ENCODE measurements at regions not wholly inside any gene's neighbourhood (a gene's known extent, or its start where the extent isn't known, plus 50 kb on each side); places are given as distances from the start of the nearest gene placed in this dataset.
"Not testable (repeated sequence)": the region's sequence is repeated elsewhere in the genome, so short reads cannot be mapped to it uniquely, and the experiment has no call there.

DNA sequence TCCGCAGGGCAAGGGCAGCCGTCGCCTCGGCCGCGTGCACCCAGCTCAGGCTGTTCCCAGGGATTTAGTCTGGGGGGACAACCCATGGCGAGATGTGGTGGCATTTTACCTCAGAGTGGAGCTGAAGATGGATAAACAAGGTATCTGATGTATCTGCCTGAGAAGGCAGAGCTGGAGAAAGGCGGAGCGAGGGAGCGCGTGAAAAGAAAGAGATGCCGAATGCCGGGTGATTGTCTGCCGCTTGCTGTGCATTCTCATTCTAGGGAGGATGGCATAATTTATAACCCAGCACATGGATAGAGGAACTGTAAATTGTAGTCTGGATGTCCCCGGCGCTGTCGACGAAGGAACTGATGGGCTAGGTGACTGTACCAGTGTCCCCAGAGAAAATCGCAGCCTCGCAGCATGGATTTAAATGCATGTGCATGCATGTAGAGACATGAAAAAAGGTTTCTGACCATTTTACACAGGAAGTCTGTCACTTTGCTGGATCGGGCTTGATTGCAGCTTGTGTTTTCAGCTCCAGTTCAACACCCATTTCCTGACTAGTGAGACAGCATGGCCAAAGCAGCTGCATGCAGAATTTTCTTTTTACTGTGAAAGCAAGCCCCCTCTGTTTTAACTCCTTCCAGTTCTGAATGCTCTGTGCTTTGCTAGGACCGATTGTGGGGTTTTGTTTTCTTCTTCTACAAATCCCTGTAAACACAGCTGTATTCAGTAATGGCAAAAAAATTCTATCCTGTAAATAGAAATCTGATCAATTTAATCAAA is 149.7 kb downstream of the PRL start:
- no peak for DNase-seq

DNA sequence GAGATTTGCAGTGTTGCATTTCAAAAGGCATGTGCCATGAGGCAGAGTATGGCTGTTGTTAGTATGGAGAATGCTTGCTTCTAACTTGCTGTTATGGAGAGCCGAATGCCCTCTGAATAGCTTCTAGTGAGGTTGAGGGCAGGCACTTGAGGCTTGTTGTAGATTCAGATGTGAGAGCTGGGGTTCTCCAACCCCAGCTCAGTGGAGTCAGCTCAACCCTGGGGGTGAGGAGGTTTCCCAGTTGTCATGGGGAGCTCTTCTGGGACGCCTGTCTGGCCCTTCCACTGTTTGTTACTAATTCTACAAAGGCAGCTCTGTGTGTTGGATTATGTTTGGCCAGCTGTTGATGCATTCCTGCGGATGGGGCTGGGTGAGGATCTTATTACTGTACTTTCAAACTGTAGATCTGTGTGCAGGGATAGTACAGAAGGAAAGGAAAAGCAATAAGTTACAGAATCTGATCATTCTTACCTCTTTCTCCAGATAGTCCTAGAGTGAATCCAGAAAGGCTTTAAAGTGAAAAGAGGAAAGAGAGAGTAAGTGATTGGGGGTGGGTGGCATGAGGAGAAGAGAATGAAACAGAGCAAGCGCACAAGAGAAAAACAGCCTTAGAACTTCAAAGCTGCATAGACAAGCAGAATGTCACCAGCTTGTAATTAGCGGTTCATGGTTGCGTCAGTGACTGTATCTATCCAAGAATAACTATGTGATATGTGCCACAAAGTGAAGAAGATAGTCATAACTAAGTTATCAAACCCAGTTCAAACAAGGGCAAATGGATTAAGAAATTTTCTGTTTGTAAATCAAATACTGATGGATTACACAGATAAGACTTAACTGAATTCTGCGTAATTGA is 148.7 kb downstream of the PRL start:
- DNase-seq = peak; percentile 94

DNA sequence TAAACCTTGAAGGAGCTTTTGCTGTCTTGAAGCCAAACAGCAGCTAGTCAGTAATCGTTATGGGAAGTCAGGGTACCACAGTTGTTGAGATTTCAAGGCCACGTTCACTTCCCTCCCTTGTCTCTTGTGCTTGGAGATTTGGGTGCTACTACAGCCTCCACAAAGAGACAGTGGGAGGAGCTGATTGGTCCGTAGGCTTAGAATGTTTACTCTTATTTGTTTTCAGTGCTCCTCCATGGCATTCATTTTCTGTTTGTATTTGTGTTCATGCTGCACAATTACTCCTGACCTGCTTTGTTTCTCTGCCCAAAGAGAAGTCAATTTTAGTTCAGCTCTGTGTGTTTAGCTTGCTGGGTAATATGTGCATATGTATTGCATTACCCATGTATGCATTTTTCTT is 147.7 kb downstream of the PRL start:
- DNase-seq = no peak

DNA sequence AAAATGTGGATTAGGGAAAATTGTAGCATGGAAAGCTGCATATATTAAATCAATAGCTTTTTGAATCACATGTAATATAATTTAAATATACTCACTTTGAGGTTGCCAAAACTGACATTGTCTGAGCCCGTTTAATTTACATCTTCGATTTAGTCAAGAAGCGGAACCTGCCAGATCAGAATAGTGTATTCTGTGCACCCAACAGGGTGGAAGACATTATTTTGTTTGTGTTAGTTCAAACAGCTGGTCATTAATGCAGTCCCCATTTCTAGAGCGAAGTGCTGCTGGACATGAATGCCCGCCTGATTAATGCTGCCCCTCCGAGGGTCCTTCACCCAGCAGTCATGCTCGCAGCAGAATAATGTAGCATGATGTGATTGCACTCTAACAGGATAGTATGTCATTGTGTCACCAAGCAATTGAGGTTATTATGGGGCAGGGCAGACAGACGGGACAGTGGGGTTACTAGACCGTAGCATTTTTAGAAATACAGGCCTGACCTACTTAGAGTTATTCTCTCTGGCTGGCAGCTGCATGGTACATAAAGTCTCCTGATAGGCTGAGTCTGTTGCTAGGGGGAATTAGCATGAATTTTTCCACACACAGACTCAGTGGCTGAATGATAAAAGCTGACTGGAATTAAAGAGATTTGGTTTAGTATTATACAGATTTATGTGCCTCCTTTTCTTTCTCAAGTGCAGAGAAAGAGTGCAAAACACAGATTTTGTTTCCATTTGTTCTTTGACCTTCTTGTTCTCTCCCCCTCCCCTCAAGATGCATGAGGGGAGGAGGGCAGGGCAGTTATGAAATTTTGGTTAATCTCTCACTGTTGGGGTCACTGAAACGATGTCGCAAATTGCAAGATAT is 147.1 kb downstream of the PRL start:
- peak; percentile 83 for DNase-seq

DNA sequence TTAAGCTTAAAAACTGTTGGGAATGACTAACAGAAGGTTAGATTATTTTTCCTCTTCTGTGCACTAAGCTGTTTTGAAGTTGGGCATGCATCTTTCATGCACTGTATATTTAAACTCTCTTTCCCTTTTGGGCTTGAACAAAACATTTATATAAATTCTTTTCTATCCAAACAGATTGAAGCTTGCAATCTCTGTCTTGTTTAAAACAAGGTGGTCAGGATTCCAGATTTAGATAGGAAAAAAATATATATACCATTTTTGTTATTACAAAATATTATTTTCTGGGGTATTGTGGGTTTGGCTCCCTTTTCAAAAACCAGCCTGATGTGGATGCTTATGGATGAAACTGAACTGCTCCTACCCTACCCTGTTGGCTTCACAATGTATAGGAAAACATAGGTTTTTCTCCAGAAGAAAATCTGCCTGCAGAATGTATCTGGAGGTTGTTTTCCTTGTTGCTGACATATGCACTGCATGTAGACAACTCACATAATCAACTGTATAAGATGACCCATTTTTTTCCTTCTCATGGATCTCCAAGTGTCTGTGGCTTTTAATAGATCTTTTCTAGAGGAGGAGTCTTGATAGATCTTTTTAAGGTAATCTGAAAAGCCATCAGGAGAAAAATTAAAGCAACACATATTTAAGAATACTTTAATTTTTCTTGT is 146.3 kb downstream of the PRL start:
- DNase-seq = no peak

DNA sequence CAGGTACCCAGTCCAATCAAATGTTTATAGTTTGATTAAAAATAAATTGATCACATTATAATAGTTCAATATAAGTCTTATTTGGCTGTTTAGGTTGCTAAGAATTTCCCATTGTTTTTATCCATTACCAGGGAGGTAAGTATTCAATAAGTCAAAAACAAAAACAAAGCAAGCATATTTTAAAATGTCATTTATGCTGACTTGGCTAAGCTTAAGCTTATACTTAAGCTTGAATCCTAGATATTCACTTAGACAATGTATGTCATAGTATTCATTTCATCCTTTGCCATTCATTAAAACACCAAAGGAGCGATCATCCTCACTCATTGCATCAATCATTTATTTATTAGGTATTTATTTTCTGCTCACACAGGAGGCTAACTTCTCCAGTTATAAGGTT is 144.9 kb downstream of the PRL start:
- no peak for DNase-seq

DNA sequence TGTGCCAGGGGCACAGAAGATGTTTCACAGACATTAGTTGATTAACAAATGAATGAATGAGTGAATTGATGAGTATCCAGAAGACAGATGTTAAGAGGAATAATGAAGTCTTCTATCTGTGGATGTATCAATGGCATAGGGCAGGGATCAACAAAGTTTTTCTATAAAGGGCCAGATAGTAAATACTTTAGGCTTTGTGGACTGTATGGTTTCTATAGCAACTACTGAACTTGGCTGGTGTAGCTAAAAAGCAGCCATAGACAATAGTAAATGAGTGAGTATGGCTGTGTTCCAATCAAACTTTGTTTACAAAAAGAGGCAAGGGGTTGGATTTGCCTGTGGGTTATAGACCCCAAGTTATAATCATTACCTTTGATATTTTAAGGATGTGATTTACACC is 144.0 kb downstream of the PRL start:
- DNase-seq = no peak

DNA sequence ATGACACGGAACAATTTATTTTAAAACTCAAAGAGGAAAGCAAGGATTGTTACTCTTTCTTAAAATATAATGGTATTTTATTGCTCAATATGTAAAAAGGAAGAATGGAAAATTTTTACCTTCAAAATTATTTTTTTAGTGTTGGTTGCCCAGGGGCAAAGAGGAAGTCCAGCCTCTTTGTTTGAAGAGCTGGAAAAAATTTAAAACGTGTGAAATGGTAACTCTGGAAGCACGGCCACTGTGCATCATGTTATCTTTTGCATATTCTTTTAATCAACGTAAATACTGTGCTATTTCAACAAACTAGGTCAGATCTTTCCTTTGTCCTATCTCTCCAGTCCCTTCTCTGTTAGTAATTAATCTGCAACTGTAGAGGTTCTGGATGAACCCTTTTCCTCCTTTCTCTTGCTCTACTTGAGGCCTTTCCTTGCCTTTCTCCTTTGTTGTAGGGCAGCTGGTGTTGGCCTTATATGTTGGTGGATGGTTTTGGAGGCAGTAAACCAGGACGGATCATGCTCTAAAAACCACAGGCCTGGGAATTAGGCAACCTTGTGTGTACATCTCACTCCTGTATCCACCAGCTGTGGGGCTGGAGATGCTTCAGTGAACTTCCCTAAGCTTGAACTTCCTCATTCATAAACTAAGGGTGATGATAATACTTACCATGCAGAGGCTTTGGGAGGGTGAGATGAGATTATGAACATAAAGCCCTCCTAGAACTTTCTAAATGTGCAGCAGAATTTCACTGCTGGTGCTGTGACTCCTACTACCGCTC is 143.3 kb downstream of the PRL start:
- no peak for DNase-seq

DNA sequence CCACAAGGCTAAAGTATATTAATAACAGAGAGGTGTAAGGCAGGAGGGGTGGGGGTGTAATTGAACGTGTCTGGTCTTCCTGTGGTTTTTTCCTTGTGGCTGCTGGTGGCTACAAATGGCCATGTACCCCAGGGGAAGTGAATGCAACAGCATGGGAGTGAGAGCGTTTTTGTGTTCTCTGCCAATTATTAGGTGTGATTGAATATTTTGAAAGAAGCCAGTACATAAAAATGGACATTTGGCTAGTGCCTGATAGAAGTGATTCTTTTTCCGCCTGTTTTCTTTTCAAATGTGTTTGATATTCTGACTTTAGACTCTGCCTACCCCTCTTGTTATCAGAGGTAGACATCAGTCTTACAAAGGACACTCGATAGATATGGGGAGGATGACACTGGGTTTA is 141.3 kb downstream of the PRL start:
- no peak for DNase-seq

DNA sequence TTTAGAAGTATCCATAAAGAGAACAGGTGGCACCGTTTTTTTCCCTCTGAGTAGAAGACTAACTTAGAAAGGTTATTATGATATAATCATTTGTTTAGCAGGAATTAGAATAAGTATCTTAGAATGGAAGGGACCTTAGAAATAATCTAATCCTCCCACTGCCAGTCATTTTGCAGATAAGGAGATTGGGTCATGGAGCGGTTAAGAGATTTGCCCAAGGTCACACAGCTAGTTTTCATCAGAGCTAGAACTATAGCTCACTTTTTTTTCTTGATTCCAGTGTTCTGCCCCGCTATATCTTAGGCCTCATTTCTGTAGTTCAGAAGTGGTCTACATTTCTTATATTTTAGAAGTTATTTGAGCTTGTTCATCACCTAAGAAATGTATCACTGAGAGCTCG is 139.6 kb downstream of the PRL start:
- DNase-seq = no peak

DNA sequence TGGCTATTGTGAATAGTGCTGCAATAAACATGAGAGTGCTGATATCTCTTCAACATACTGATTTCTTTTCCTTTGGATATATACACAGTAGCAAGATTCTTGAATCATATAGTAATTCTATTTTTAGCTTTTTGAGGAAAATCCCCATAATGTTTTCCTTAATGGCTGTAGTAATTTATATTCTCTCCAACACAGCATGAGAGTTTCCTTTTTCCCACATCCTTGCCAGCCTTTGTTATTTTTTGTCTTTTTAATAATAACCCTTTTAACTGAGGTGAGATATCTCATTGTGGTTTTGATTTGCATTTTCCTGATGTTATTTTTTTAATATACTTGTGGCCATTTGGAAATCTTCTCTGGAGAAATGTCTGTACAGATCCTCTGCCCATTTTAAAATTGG is 132.6 kb downstream of the PRL start:
- no peak for DNase-seq

DNA sequence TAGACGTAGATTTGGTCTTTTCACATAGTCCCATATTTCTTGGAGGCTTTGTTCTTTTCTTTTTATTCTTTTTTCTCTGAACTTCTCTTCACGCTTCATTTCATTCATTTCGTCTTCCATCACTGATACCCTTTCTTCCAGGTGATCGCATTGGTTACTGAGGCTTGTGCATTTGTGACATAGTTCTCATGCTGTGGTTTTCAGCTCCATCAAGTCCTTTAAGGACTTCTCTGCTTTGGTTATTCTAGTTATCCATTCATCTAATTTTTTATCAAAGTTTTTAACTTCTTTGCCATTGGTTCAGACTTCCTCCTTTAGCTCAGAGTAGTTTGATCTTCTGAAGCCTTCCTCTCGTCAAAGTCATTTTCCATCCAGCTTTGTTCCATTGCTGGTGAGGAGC is 125.8 kb downstream of the PRL start:
- not testable (repeated sequence) for DNase-seq

DNA sequence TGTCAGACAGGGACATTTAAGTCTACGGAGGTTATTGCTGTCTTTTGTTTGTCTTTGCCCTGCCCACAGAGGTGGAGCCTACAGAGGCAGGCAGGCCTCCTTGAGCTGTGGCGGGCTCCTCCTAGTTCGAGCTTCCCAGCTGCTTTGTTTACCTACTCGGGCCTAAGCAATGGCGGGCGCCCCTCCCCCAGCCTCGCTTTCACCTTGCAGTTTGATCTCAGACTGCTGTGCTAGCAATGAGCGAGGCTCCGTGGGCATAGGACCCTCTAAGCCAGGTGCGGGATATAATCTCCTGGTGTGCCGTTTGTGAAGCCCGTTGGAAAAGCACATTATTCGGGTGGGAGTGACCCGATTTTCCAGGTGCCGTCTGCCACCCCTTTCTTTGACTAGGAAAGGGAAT is 125.0 kb downstream of the PRL start:
- DNase-seq = not testable (repeated sequence)

DNA sequence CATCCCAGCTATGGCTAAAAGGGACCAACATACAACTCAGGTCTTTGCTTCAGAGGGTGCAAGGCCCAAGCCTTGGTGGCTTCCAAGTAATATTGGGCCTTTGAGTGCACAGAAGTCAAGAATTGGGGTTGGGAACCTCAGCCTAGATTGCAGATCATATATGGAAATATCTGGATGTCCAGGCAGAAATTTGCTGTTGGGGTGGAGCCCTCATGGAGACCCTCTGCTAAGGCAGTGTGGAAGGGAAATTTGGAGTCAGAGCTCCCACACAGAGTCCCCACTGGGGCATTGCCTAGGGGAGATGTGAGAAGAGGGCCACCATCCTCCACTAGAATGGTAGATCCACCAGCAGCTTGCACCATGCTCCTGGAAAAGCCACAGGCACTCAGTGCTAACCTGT is 123.5 kb downstream of the PRL start:
- DNase-seq = no peak

DNA sequence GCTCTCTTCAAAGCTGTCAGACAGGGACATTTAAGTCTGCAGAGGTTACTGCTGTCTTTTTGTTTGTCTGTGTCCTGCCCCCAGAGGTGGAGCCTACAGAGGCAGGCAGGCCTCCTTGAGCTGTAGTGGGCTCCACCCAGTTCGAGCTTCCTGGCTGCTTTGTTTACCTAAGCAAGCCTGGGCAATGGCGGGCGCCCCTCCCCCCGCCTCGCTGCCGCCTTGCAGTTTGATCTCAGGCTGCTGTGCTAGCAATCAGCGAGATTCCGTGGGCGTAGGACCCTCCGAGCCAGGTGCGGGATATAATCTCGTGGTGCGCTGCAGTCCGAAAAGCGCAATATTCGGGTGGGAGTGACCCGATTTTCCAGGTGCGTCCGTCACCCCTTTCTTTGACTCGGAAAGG is 116.6 kb downstream of the PRL start:
- not testable (repeated sequence) for DNase-seq

DNA sequence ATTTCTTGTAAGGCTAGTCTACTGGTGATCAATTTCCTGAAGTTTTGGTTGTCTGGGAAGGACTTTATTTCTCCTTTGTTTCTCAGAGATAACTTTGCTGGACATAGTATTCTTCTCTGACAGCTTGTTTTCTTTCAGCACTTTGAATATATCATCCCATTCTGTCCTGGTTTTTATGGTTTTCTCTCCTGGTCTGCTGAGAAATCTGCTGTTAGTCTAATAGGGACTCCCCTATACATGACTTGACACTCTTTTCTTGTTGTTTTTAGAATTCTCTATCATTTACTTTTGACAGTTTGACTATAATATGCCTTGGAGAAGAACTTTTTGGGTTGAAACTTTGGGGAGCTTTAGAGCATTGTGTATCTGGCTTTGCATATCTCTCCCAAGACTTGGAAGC is 112.5 kb downstream of the PRL start:
- DNase-seq = no peak

DNA sequence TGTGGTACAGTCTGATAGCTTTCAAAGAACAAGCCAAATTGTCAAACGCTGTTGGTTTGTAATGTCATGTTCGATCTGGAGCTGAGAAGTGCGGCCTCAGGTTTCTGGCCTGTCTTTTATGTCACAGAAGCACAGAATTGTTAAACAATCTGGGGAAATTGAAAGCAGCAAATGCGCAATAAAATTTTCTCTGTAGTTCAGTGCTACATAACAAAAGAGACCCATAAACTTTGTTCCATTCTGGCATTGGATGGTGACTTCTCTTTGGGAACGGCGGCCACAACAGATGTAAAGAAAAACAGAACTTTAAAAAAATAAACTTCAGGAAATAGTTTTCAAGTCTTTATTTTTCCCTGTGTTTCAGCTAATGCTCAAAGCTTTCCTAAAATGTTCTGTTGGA is 106.9 kb downstream of the PRL start:
- no peak for DNase-seq

DNA sequence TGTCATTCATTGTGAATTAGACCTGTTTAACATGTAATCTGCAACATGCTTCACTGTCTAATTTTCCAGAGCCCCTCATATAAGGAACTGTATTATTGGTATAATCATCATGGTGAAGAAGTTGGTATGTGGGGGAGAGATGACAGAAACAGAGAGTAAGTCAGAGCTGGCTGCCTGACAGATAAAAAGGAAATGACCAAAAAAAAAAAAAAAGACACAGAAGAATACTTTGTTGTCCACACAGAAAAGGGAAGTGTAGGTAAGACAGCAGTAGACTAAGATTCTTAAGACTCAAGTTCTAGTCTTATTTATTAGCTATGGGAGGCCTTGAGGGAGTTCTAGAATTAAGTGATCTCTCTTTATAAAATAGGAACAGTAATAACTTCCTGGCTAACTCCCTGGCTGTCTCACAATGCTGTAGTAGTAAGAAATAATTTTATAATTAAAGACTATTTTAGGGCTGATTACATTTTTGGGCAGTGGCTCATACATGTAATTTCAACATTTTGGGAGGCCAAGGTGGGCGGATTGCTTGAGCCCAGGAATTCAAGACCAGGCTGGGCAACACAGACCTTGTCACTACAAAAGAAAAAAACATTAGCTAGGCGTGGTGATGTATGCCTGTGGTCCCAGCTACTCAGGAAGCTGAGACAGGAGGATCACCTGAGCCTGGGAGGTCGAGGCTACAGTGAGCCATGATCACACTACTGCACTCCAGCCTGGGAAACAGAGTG is 102.5 kb downstream of the PRL start:
- no peak for DNase-seq

DNA sequence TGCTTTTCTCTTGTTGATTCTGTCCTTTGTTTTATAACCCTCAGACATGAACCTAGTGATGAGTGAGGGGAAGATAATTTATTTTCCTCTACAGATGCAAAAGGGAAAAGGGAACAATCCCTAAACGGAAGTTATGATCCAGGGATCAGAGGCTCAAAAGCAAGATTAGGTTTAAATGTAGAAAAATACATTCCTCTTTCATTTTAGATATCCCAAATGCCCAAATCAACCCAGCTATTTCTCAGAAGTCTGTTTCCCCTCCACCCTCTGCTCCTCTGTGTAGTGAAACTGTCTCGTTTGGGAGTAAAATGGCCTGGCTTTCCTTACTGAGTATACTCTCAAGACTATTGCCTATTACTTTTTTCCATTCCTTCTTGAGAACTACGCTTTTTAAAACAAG is 97.1 kb downstream of the PRL start:
- no peak for DNase-seq

DNA sequence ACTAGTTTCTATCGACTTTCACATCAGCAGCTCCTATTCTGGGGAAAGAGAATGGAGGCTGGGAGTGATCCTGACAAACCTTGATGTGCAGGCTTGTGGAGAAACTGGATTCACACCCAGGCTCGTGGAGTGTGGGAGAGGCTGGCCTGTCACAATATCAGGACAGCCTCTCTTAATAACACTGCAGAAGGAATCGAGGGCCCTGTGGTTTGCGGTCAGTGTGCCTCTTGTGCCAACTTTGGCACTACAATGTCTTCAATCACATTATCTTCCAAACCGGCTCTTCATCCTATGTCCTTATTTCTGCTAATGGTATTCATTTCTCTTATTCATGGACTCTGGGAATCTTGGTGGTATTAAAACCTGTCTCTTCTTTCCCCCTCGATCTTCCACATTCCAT is 92.7 kb downstream of the PRL start:
- DNase-seq = no peak
